HepG2 (cell line): ENCODE measurements at regions not wholly inside any gene's neighbourhood (a gene's known extent, or its start where the extent isn't known, plus 50 kb on each side); places are given as distances from the start of the nearest gene placed in this dataset.

Source experiments
- ATF4 ChIP-seq, 2 experiments: fragments of 450-650 bp in 1 of 2; sonication (generic) in 1 of 2; formaldehyde crosslinking; IDR thresholded peaks; 2 replicates each; pipeline versions ENCODE4 v1.5.0 to v1.8.0; 2020 to 2022; ENCODE audit warnings: mild to moderate bottlenecking in 1 of 2, missing genetic modification reagents in 1 of 2
- CEBPZ ChIP-seq: IDR thresholded peaks from 2 replicates; pipeline ENCODE4 v1.6.1; 2012; ENCODE audit warnings: low read length, improper control_type of control experiment
- GABPB1 ChIP-seq: IDR thresholded peaks from 2 replicates; pipeline ENCODE4 v1.6.1; 2016; ENCODE audit warnings: mild to moderate bottlenecking, missing genetic modification reagents, moderate library complexity, missing compliant biosample characterization
- KAT8 ChIP-seq: IDR thresholded peaks from 2 replicates; pipeline ENCODE4 v1.6.1; 2016; ENCODE audit warnings: missing genetic modification reagents, missing compliant biosample characterization
- MED13 ChIP-seq: sonication (generic); formaldehyde crosslinking; IDR thresholded peaks from 2 replicates; pipeline ENCODE4 v1.5.0; 2020; ENCODE audit warnings: missing genetic modification reagents
- MXI1 ChIP-seq: IDR thresholded peaks from 3 replicates; pipeline ENCODE4 v1.6.1; 2012; ENCODE audit warnings: low read depth, low read length, inconsistent platforms, borderline replicate concordance
- PHF21A ChIP-seq: sonication (generic); formaldehyde crosslinking; IDR thresholded peaks from 2 replicates; pipeline ENCODE4 v1.5.0; 2020; ENCODE audit warnings: mild to moderate bottlenecking, missing genetic modification reagents
- RFXAP ChIP-seq: sonication (generic); formaldehyde crosslinking; IDR thresholded peaks from 2 replicates; pipeline ENCODE4 v1.4.0; 2020; ENCODE audit warnings: missing genetic modification reagents, borderline replicate concordance
- SAP130 ChIP-seq: IDR thresholded peaks from 2 replicates; pipeline ENCODE4 v1.6.1; 2016; ENCODE audit warnings: low read depth
- SNAI1 ChIP-seq: sonication (generic); formaldehyde crosslinking; IDR thresholded peaks from 2 replicates; pipeline ENCODE4 v1.5.0; 2020; ENCODE audit warnings: mild to moderate bottlenecking, missing genetic modification reagents, borderline replicate concordance
- THAP9 ChIP-seq: sonication (generic); formaldehyde crosslinking; IDR thresholded peaks from 2 replicates; pipeline ENCODE4; 2020; ENCODE audit warnings: missing genetic modification reagents, mild to moderate bottlenecking, borderline replicate concordance
- TRAFD1 ChIP-seq: sonication (generic); formaldehyde crosslinking; IDR thresholded peaks from 2 replicates; pipeline ENCODE4 v1.5.1; 2020; ENCODE audit warnings: missing genetic modification reagents, mild to moderate bottlenecking, borderline replicate concordance
- ZFAT ChIP-seq: sonication (generic); formaldehyde crosslinking; conservative IDR thresholded peaks from 2 replicates; pipeline ENCODE4 v1.8.1; 2023; ENCODE audit warnings: missing genetic modification reagents, inconsistent platforms
- ZFP36L1 ChIP-seq: sonication (generic); formaldehyde crosslinking; IDR thresholded peaks from 2 replicates; pipeline ENCODE4 v1.8.0; 2022; ENCODE audit warnings: mild to moderate bottlenecking, missing genetic modification reagents, moderate library complexity
- ZNF282 ChIP-seq: fragments of 450-650 bp; IDR thresholded peaks from 2 replicates; pipeline ENCODE4 v1.6.1; 2018; ENCODE audit not compliant: partially characterized antibody
- ZNF333 ChIP-seq: sonication (generic); formaldehyde crosslinking; IDR thresholded peaks from 2 replicates; pipeline ENCODE4 v1.4.0; 2020; ENCODE audit warnings: mild to moderate bottlenecking, missing genetic modification reagents, borderline replicate concordance
- ZNF619 ChIP-seq: sonication (generic); formaldehyde crosslinking; IDR thresholded peaks from 2 replicates; pipeline ENCODE4 v1.4.0; 2020; ENCODE audit warnings: mild to moderate bottlenecking, missing genetic modification reagents
- ZNF670 ChIP-seq: sonication (generic); formaldehyde crosslinking; IDR thresholded peaks from 2 replicates; pipeline ENCODE4 v1.8.0; 2022; ENCODE audit warnings: mild to moderate bottlenecking, missing genetic modification reagents, borderline replicate concordance
- ZNF777 ChIP-seq: sonication (generic); formaldehyde crosslinking; IDR thresholded peaks from 2 replicates; pipeline ENCODE4 v1.4.0; 2020; ENCODE audit warnings: missing genetic modification reagents

DNA sequence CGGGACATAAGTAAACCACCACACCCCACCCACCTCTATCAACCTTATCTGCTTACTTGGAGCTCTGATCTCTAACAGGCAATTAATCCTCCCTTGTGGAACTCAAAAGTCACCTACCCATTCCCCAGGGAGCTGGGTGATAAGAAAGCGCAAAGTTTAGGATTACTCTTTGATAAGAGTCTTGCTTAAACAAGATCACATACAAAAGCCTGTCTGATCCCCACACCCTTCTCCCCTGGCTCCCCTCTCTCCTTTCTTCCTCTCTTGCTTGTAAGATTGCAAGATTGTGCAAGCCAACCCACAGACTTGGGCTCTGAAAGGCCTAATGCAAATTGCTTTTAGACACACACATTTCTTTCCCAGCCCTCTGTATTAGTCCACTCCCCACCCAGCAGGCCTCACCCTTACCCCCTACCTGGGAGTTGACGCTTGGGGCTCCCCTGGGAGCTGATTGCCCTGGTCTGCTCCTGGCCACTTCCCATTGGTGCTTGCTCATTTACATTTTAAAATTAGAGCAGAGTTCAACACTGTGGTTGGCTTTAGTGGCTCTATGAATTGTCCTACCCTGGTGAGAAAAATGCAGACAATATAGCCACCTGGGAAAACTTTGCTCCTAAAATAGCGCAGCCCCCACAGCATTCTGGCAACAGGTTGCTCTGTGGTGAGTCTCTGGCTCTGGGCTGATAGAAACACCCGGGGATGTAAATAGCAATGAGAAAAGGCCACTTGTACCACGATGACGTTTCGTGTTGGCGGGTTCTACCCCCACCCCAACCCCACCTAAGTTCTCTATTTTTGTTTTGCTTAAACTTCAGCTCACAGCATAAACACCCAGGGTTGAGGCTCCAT is 58.9 kb upstream of the EPCAM start (continued):
- no peak for TF ChIP-seq THAP9
- TF ChIP-seq MED13 (CRISPR knock-in tag) = peak; percentile 93; the same call in 1 of the 2 replicates
- TF ChIP-seq ZNF333 (CRISPR knock-in tag) = no peak
- no peak for TF ChIP-seq ZFAT (CRISPR knock-in tag)
- TF ChIP-seq KAT8 (CRISPR knock-in tag) = no peak
- no peak for TF ChIP-seq ZNF282
- no peak for TF ChIP-seq TRAFD1 (CRISPR knock-in tag)
- no peak for TF ChIP-seq ZNF777 (CRISPR knock-in tag)
- no peak; the same call in 1 of the 2 replicates for TF ChIP-seq SNAI1 (CRISPR knock-in tag)
- TF ChIP-seq ZNF670 = no peak
- no peak for TF ChIP-seq ATF4 (CRISPR knock-in tag; IDR thresholded peaks at IDR 0.05)
- no peak for TF ChIP-seq CEBPZ
- TF ChIP-seq MXI1 = no peak
- TF ChIP-seq SAP130 (CRISPR knock-in tag) = peak; percentile 18; the same call in 1 of the 2 replicates
- TF ChIP-seq RFXAP (CRISPR knock-in tag) = no peak; the same call in 1 of the 2 replicates
- TF ChIP-seq ZNF619 (CRISPR knock-in tag) = no peak
- peak; percentile 82 for TF ChIP-seq PHF21A
- no peak for TF ChIP-seq GABPB1 (CRISPR knock-in tag)
- no peak for TF ChIP-seq ZFP36L1 (CRISPR knock-in tag)
